Caco-2 (cell line): ENCODE measurements at regions not wholly inside any gene's neighbourhood (a gene's known extent, or its start where the extent isn't known, plus 50 kb on each side); places are given as distances from the start of the nearest gene placed in this dataset.

Source experiments
- BruUV-seq: library from RNA; stranded (reverse); fragments of 400-500 nt; replicated peaks from 2 replicates; lab custom pipeline; 2021; lab: Mats Ljungman, UMichigan
- CTCF ChIA-PET: fragments of 300-600 bp; sonication (Branson Sonifier 250); formaldehyde crosslinking; loops from one replicate; lab custom pipeline; 2022; ENCODE audit warnings: antibody characterized with exemption; lab: Charles Lee
- POLR2A ChIA-PET: fragments of 300-600 bp; sonication (Branson Sonifier 250); formaldehyde crosslinking; loops from one replicate; lab custom pipeline; 2022; ENCODE audit warnings: antibody characterized with exemption; lab: Charles Lee
- DNase-seq, 2 experiments: peaks; one replicate each; pipeline versions ENCODE4 v3.0.0 to v3.0.0-alpha.2; 2020 to 2022
- H3K27me3 ChIP-seq: replicated peaks from 2 replicates; pipeline ENCODE4 v1.6.0; 2011; ENCODE audit warnings: low read length; ENCODE audit not compliant: control insufficient read depth, insufficient read depth
- H3K36me3 ChIP-seq: 2 replicates; pipeline ENCODE4 v1.5.1; 2011; ENCODE audit warnings: low read length; ENCODE audit not compliant: control insufficient read depth, insufficient read depth
- H3K4me1 ChIP-seq: fragments of 250-450 bp; sonication (Bioruptor Pico); 2 replicates; pipeline ENCODE4 v1.5.1; 2020; ENCODE audit warnings: mild to moderate bottlenecking
- H3K4me3 ChIP-seq: 2 replicates; pipeline ENCODE4 v1.5.1; 2011; ENCODE audit warnings: low read depth, mild to moderate bottlenecking, control low read depth, low read length
- H3K9me3 ChIP-seq: fragments of 250-450 bp; sonication (Bioruptor Pico); 2 replicates; pipeline ENCODE4 v1.5.1; 2020; ENCODE audit warnings: mild to moderate bottlenecking, moderate library complexity
- H3K27ac Mint-ChIP-seq: one replicate; pipeline ENCODE4 v1.8.0; 2022; ENCODE audit warnings: mixed read lengths; ENCODE audit not compliant: unreplicated experiment
- H3K27me3 Mint-ChIP-seq: one replicate; pipeline ENCODE4 v1.8.0; 2022; ENCODE audit warnings: mixed read lengths; ENCODE audit not compliant: insufficient read depth, unreplicated experiment
- H3K36me3 Mint-ChIP-seq: one replicate; pipeline ENCODE4 v1.8.0; 2022; ENCODE audit warnings: mild to moderate bottlenecking, mixed read lengths; ENCODE audit not compliant: insufficient read depth, unreplicated experiment
- H3K4me1 Mint-ChIP-seq: one replicate; pipeline ENCODE4 v1.8.0; 2022; ENCODE audit warnings: low read depth, mixed read lengths; ENCODE audit not compliant: unreplicated experiment
- H3K4me3 Mint-ChIP-seq: one replicate; pipeline ENCODE4 v1.8.0; 2022; ENCODE audit warnings: mild to moderate bottlenecking, moderate library complexity, mixed read lengths; ENCODE audit not compliant: unreplicated experiment
- H3K9me3 Mint-ChIP-seq: one replicate; pipeline ENCODE4 v1.8.0; 2022; ENCODE audit warnings: mixed read lengths; ENCODE audit not compliant: unreplicated experiment
- CTCF ChIP-seq, 2 experiments: fragments of 200-600 bp in 1 of 2; IDR thresholded peaks; 1 replicate in 1 of 2; 2 replicates in 1 of 2; pipeline versions ENCODE4 v1.5.1 to v1.8.0; 2011 to 2022; ENCODE audit warnings: antibody characterized with exemption in 1 of 2, control low read depth in 1 of 2, inconsistent platforms in 1 of 2, low read depth in 1 of 2, low read length in 1 of 2, mild to moderate bottlenecking in 1 of 2, moderate library complexity in 1 of 2; ENCODE audit not compliant: insufficient read depth in 1 of 2, severe bottlenecking in 1 of 2, unreplicated experiment in 1 of 2
- intact Hi-C: fragments of 100-400 bp; cut with micrococcal nuclease; formaldehyde crosslinking; loops from one replicate; pipeline ENCODE4 v1.10.0; 2022; ENCODE audit not compliant: unreplicated experiment

- Histone ChIP-seq H3K27me3 (no peaks in the 10 kb centered on the region), H3K4me1 (no peaks in the 10 kb centered on the region), H3K9me3 (no peaks in the 10 kb centered on the region; the same call in 1 of the 2 replicates), H3K4me3 (no peak overlapping the region), H3K36me3 (no peaks in the 10 kb centered on the region)
- no peak for DNase-seq
- ChIA-PET POLR2A (no interaction called here), CTCF (no interaction called here)
- BruUV-seq: no TSS peak
- Mint-ChIP-seq H3K4me1 (no peaks in the 10 kb centered on the region), H3K4me3 (no peak overlapping the region), H3K9me3 (no peaks in the 10 kb centered on the region), H3K27me3 (peaks cover 2% of the 10 kb centered on the region), H3K36me3 (no peaks in the 10 kb centered on the region), H3K27ac (no peak overlapping the region)
- intact Hi-C loops: no loop called here
- TF ChIP-seq CTCF (IDR thresholded peaks at IDR 0.05; ENCODE audit: insufficient read depth in 1 of 2, low read depth in 1 of 2, low read length in 1 of 2, severe bottlenecking in 1 of 2, unreplicated experiment in 1 of 2): no peak
Measured at GRCh38 chr6:147117011-147117410, 87.2 kb upstream of the STXBP5 start.

GRCh38 chr6:147117580-147117979, 86.6 kb upstream of the STXBP5 start:
- Histone ChIP-seq H3K4me1 (no peaks in the 10 kb centered on the region), H3K27me3 (no peaks in the 10 kb centered on the region), H3K4me3 (no peak overlapping the region), H3K36me3 (no peaks in the 10 kb centered on the region), H3K9me3 (no peaks in the 10 kb centered on the region; the same call in 1 of the 2 replicates)
- no peak for DNase-seq
- H3K4me3 Mint-ChIP-seq: no peak overlapping the region
- TF ChIP-seq CTCF (IDR thresholded peaks at IDR 0.05; ENCODE audit: insufficient read depth in 1 of 2, low read depth in 1 of 2, low read length in 1 of 2, severe bottlenecking in 1 of 2, unreplicated experiment in 1 of 2): no peak
- ChIA-PET POLR2A (no interaction called here), CTCF (interaction anchor here (0.7 kb wide), 1 partner anchor 15 kb away, joined by 4 read pairs; no protein-coding TSS in a partner anchor)
- no peak overlapping the region for H3K27ac Mint-ChIP-seq
- peaks cover 2% of the 10 kb centered on the region for H3K27me3 Mint-ChIP-seq
- BruUV-seq: no TSS peak
- no peaks in the 10 kb centered on the region for H3K36me3 Mint-ChIP-seq
- no peaks in the 10 kb centered on the region for H3K9me3 Mint-ChIP-seq
- intact Hi-C loops: no loop called here
- H3K4me1 Mint-ChIP-seq: no peaks in the 10 kb centered on the region

GRCh38 chr6:147119310-147119709, 84.9 kb upstream of the STXBP5 start:
- Mint-ChIP-seq H3K27me3 (peaks cover 2% of the 10 kb centered on the region), H3K36me3 (no peaks in the 10 kb centered on the region), H3K4me1 (no peaks in the 10 kb centered on the region), H3K9me3 (no peaks in the 10 kb centered on the region), H3K4me3 (no peak overlapping the region), H3K27ac (no peak overlapping the region)
- BruUV-seq: no TSS peak
- no peaks in the 10 kb centered on the region for H3K36me3 ChIP-seq
- H3K4me3 ChIP-seq: no peak overlapping the region
- H3K4me1 ChIP-seq: no peaks in the 10 kb centered on the region
- intact Hi-C loops: no loop called here
- no peak for DNase-seq
- ChIA-PET CTCF (no interaction called here), POLR2A (no interaction called here)
- no peaks in the 10 kb centered on the region; the same call in 1 of the 2 replicates for H3K9me3 ChIP-seq
- TF ChIP-seq CTCF (IDR thresholded peaks at IDR 0.05; ENCODE audit: insufficient read depth in 1 of 2, low read depth in 1 of 2, low read length in 1 of 2, severe bottlenecking in 1 of 2, unreplicated experiment in 1 of 2): no peak
- no peaks in the 10 kb centered on the region for H3K27me3 ChIP-seq
